Activated T-helper 1 cell treated with anti-CD3 and anti-CD28 coated beads, Interleukin-12 subunit alpha, Interleukin-12 subunit beta, Interleukin-2, Interleukin-4 antibody, amounts not matched to agents 30 ng/mL and 10 ng/mL and 1 ng/mL, durations not matched to agents 14 hours and 24 hours and 36 hours (primary cell): ENCODE measurements at regions not wholly inside any gene's neighbourhood (a gene's known extent, or its start where the extent isn't known, plus 50 kb on each side); places are given as distances from the start of the nearest gene placed in this dataset.

Experiments
- DNase-seq: peaks from one replicate; pipeline ENCODE4 v3.0.0; 2021; ENCODE audit warnings: low spot score
- H3K27ac Mint-ChIP-seq: one replicate; pipeline ENCODE4 v1.8.0; 2021; ENCODE audit warnings: mild to moderate bottlenecking, mixed read lengths
- H3K27me3 Mint-ChIP-seq: one replicate; pipeline ENCODE4 v1.8.0; 2022; ENCODE audit warnings: mild to moderate bottlenecking, moderate library complexity, mixed read lengths; ENCODE audit not compliant: insufficient read depth
- H3K36me3 Mint-ChIP-seq: one replicate; pipeline ENCODE4 v1.8.0; 2021; ENCODE audit warnings: low read depth, mixed read lengths
- H3K4me1 Mint-ChIP-seq: one replicate; pipeline ENCODE4 v1.8.0; 2021; ENCODE audit warnings: low read depth, mixed read lengths
- H3K4me3 Mint-ChIP-seq: one replicate; pipeline ENCODE4 v1.8.0; 2021; ENCODE audit warnings: mild to moderate bottlenecking, moderate library complexity, mixed read lengths
- H3K9me3 Mint-ChIP-seq: one replicate; pipeline ENCODE4 v1.8.0; 2021; ENCODE audit warnings: mixed read lengths
- intact Hi-C: fragments of 100-400 bp; cut with micrococcal nuclease; formaldehyde crosslinking; loops from one replicate; pipeline ENCODE4 v1.15.1; 2024

DNA sequence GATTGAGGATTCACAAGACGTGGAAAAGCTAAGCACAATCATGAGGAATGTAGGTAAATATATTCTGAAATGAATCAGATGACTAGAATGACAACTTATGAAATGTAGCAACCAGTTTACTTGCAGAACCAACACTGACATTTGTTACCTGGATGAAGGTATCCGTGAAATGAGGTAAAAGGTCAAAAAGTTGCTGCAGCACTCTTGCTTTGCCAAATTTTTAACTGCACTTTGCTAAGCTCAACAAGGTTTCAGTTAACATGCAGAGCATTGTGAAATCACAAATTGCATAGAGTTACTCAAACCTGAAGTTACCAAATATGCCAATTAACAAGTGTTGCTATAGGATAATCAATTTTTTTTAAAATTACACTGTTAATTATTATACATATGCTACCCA, 1280.1 kb downstream of the KCNT2 start:
- H3K4me3 Mint-ChIP-seq: no peak overlapping the region
- no peak overlapping the region for H3K27ac Mint-ChIP-seq
- H3K4me1 Mint-ChIP-seq: no peaks in the 10 kb centered on the region
- no peak for DNase-seq
- no peaks in the 10 kb centered on the region for H3K27me3 Mint-ChIP-seq
- no peaks in the 10 kb centered on the region for H3K9me3 Mint-ChIP-seq
- H3K36me3 Mint-ChIP-seq: no peaks in the 10 kb centered on the region
- intact Hi-C loops: no loop called here

DNA sequence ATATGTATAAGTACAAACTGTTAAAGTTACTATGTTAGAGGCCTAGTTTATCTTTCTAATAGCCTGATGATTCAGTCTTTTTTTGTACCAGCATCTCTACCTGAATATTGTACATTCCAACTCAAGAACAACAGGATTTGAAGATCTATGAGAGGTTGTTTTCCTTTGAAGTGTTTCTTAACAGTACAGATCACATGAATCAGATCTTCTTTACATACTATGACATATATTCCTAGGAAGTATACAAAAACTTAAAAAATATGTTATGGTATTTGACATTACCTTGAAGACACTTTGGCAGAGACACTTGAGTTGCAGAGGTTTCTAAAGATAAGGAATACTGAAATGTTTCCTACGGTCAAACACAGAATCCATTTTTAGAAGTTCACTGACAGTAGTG, 1280.9 kb downstream of the KCNT2 start:
- no peak overlapping the region for H3K4me3 Mint-ChIP-seq

DNA sequence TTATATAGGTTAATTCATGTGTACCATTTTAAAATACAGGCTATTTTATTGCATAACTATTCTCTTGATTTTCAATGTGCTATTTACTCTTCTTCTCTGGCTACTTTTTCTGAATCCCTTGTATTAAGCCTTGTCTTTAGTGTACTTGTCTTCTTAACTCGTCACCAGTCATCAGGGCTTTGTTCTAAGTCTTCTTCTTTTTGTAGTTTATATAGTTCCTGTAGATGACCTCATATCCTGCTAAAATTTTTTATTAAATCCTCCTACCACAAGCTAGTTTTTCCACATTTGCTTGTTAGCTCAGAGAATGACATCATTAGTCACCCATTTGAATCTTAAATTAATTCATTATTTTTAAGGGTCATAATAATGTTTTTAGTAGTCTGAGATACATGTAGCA, 1281.9 kb downstream of the KCNT2 start:
- H3K36me3 Mint-ChIP-seq: no peaks in the 10 kb centered on the region
- no peak for DNase-seq
- no peaks in the 10 kb centered on the region for H3K9me3 Mint-ChIP-seq
- no peaks in the 10 kb centered on the region for H3K4me1 Mint-ChIP-seq
- H3K4me3 Mint-ChIP-seq: no peak overlapping the region
- H3K27me3 Mint-ChIP-seq: no peaks in the 10 kb centered on the region
- H3K27ac Mint-ChIP-seq: no peak overlapping the region
- intact Hi-C loops: no loop called here

More for the DNA sequence above, 1280.9 kb downstream of the KCNT2 start:
- intact Hi-C loops: no loop called here
- Mint-ChIP-seq H3K36me3 (no peaks in the 10 kb centered on the region), H3K27me3 (no peaks in the 10 kb centered on the region), H3K4me1 (no peaks in the 10 kb centered on the region), H3K27ac (no peak overlapping the region), H3K9me3 (no peaks in the 10 kb centered on the region)
- no peak for DNase-seq

DNA sequence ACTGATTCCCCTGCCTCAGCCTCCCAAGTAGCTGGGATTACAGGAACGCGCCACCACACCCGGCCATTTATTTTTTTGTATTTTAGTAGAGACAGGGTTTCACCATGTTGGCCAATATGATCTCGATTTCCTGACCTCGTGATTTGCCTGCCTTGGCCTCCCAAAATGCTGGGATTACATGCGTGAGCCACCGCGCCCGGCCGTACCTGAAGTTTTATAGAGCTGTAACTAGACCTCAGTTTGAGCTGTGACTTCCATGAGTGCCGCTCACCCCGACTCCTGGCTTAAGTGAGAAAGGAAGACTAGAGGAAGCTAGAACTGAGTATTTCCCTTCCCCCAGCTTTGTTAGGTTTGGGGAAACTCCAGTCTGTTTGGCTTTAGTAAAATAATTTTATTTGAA, 1283.1 kb downstream of the KCNT2 start:
- Mint-ChIP-seq H3K36me3 (no peaks in the 10 kb centered on the region), H3K9me3 (no peaks in the 10 kb centered on the region), H3K27ac (no peak overlapping the region), H3K27me3 (no peaks in the 10 kb centered on the region), H3K4me3 (no peak overlapping the region), H3K4me1 (no peaks in the 10 kb centered on the region)
- DNase-seq: no peak
- intact Hi-C loops: no loop called here

DNA sequence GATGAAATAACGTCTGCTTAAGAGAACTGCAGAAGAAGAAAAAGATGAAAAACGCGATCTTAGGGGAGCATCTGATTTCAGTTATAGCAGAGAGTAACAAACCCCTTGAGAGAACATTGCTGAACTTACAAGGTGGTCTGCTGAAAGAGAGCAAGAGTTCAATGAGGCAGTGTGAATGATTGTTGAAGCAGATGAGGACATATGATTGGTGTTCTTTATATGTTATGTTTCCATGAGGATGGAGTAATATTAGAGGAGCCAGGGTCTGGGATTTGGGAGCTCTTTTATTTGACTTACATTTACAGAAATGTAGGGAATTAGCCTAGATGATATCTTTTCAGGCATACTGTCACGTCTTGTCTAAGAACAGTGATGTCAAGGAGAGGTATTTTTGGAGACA, 1302.0 kb downstream of the KCNT2 start:
- no peaks in the 10 kb centered on the region for H3K4me1 Mint-ChIP-seq
- H3K27me3 Mint-ChIP-seq: no peaks in the 10 kb centered on the region
- H3K27ac Mint-ChIP-seq: no peak overlapping the region
- no peak for DNase-seq
- no peaks in the 10 kb centered on the region for H3K9me3 Mint-ChIP-seq
- intact Hi-C loops: no loop called here
- H3K36me3 Mint-ChIP-seq: no peaks in the 10 kb centered on the region
- no peak overlapping the region for H3K4me3 Mint-ChIP-seq

DNA sequence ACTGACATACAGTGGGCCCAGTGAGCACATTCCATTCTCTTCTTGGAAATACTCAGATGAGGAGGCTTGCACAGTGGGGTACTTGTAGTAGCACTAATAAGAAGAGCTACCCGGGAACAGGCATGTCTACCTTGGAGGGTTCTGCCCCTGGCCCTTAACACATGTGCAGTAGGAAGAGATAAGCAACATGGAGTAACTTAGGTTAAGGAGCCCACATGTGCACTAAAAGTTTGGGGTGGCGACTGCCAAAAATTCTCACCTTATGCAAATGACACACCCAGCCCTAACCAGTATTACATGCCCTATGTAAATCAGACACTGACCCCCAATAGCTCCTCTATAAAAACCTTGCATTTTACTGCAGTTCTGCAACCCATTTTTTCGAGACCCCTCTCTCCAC, 1313.3 kb downstream of the KCNT2 start:
- Mint-ChIP-seq H3K27me3 (no peaks in the 10 kb centered on the region), H3K9me3 (no peaks in the 10 kb centered on the region), H3K4me1 (no peaks in the 10 kb centered on the region), H3K36me3 (no peaks in the 10 kb centered on the region), H3K27ac (no peak overlapping the region), H3K4me3 (no peak overlapping the region)
- intact Hi-C loops: no loop called here
- DNase-seq: no peak

DNA sequence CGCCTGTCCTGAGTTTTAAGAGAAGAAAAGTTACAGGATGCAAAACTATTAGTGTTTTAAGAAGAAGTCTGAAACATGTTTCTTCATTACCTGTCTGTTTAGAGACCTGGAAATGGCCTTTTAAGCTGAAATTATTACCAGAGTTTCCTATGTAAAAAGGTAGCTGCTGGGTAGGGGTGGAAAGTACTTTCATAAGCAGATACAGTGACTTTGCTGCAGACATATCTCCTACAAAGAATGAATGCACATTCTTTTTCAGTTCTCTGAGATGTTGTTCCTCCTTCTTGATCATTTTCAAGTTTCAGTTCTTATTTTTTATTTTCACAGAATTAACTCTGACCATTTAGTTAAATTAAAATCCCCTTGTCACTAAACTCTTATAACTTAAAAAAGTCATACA, 1329.6 kb downstream of the KCNT2 start:
- H3K9me3 Mint-ChIP-seq: no peaks in the 10 kb centered on the region
- intact Hi-C loops: no loop called here
- no peaks in the 10 kb centered on the region for H3K27me3 Mint-ChIP-seq
- H3K4me1 Mint-ChIP-seq: no peaks in the 10 kb centered on the region
- no peaks in the 10 kb centered on the region for H3K36me3 Mint-ChIP-seq
- H3K4me3 Mint-ChIP-seq: no peak overlapping the region
- H3K27ac Mint-ChIP-seq: no peak overlapping the region
- DNase-seq: no peak

DNA sequence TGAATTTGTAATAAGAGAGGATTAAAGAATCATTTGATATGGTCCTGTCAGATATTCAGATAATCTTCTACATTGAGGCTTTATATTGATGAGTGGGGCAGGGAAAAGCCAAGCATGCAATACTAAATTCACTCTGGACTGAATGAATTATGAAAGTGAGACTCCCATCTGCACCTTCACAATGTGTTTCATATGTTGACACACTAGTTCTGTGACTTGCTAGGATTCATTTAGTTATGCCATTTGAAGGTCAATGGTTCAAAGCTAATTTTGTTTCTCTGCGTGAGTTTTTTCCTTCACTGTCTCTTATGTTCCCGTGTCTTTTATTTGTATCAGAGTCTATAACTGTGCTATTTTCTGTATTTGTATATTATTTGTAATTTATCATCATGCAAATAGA, 1332.5 kb downstream of the KCNT2 start:
- no peaks in the 10 kb centered on the region for H3K27me3 Mint-ChIP-seq
- H3K36me3 Mint-ChIP-seq: no peaks in the 10 kb centered on the region
- no peaks in the 10 kb centered on the region for H3K9me3 Mint-ChIP-seq
- intact Hi-C loops: no loop called here
- DNase-seq: no peak
- H3K4me3 Mint-ChIP-seq: no peak overlapping the region
- H3K27ac Mint-ChIP-seq: no peak overlapping the region
- H3K4me1 Mint-ChIP-seq: no peaks in the 10 kb centered on the region

DNA sequence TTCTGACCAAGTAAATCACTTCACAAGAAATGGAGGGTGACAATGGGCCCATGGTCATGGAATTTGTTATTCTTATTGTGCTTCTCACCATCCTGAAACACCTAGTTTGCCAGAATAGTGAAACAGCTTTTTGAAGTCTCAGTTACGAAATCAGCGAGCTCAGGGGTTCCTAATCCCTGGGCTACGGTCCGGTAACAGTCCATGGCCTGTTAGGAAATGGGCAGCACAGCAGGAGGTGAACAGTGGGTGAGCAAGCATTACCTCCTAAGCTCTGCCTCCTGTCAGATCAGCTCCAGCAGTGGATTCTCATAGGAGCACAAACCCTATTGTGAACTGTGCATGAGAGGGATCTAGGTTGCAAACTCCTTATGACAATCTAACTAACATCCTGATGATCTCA, 1356.3 kb downstream of the KCNT2 start:
- Mint-ChIP-seq H3K9me3 (no peaks in the 10 kb centered on the region), H3K4me1 (no peaks in the 10 kb centered on the region), H3K27ac (no peak overlapping the region), H3K36me3 (no peaks in the 10 kb centered on the region), H3K27me3 (no peaks in the 10 kb centered on the region), H3K4me3 (no peak overlapping the region)
- intact Hi-C loops: no loop called here
- no peak for DNase-seq

DNA sequence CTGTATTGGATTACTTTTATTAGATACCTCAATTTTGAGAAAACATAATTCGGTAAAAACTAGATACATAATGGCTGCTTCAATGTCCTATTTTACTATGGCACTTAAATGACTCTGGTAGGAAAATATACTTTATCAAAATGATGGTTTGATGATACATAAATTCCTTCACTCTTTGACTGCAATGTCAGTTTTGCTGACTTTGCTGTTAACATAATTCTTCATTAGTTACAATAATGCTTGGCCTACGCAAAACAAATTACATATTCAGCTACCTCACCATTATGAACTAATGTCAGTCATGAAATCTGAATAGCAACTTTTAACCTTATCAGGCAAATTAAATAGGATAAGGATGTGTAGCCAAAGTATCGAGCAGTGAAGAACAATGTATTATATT, 1364.7 kb downstream of the KCNT2 start:
- H3K27ac Mint-ChIP-seq: no peak overlapping the region
- intact Hi-C loops: no loop called here
- no peaks in the 10 kb centered on the region for H3K4me1 Mint-ChIP-seq
- DNase-seq: no peak
- H3K4me3 Mint-ChIP-seq: no peak overlapping the region
- peaks cover 4% of the 10 kb centered on the region for H3K9me3 Mint-ChIP-seq
- no peaks in the 10 kb centered on the region for H3K36me3 Mint-ChIP-seq
- H3K27me3 Mint-ChIP-seq: no peaks in the 10 kb centered on the region

DNA sequence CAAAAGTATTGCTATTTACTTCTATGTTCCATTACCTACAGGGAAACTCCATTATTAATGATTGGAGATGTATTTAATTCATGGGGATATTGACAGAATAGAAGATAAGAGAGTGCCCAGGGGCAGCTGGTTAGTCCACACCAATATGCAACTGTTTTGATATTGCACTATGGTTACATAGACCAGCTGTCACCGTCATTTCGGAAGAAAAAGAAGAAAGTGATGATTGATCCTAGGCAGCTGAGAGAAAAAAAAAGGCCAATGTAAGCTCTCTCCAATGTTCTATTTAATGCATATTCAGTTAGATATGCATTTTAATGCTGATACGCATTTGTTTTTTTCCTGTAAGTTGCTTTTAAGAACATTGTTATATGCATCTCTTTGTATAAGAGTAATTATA, 1367.2 kb downstream of the KCNT2 start:
- no peak for DNase-seq
- peaks cover 4% of the 10 kb centered on the region for H3K9me3 Mint-ChIP-seq
- H3K27ac Mint-ChIP-seq: no peak overlapping the region
- intact Hi-C loops: no loop called here
- no peaks in the 10 kb centered on the region for H3K36me3 Mint-ChIP-seq
- H3K4me3 Mint-ChIP-seq: no peak overlapping the region
- no peaks in the 10 kb centered on the region for H3K4me1 Mint-ChIP-seq
- H3K27me3 Mint-ChIP-seq: no peaks in the 10 kb centered on the region

DNA sequence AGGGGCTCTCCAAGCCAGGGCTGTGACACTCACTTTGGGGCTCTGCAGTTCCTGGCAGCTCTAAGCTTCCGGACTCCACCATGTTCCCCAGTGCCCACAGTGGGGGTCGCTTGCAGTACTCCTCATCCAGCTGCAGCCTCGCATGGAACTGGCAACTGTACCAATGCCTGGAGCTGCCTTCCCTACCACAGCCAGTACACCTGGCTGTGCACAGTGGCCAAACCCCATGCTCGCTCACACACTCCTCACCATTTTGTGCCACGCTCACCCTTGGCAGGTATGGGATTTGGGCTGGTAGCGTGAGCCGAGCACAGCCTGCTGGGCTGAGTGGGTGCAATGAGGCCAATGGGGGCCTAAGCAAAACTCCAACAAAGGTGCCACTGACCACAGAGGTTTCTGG, 1369.9 kb downstream of the KCNT2 start:
- no peaks in the 10 kb centered on the region for H3K27me3 Mint-ChIP-seq
- no peak overlapping the region for H3K27ac Mint-ChIP-seq
- H3K9me3 Mint-ChIP-seq: peaks cover 4% of the 10 kb centered on the region
- no peak overlapping the region for H3K4me3 Mint-ChIP-seq
- no peaks in the 10 kb centered on the region for H3K4me1 Mint-ChIP-seq
- intact Hi-C loops: no loop called here
- DNase-seq: no peak
- H3K36me3 Mint-ChIP-seq: no peaks in the 10 kb centered on the region

DNA sequence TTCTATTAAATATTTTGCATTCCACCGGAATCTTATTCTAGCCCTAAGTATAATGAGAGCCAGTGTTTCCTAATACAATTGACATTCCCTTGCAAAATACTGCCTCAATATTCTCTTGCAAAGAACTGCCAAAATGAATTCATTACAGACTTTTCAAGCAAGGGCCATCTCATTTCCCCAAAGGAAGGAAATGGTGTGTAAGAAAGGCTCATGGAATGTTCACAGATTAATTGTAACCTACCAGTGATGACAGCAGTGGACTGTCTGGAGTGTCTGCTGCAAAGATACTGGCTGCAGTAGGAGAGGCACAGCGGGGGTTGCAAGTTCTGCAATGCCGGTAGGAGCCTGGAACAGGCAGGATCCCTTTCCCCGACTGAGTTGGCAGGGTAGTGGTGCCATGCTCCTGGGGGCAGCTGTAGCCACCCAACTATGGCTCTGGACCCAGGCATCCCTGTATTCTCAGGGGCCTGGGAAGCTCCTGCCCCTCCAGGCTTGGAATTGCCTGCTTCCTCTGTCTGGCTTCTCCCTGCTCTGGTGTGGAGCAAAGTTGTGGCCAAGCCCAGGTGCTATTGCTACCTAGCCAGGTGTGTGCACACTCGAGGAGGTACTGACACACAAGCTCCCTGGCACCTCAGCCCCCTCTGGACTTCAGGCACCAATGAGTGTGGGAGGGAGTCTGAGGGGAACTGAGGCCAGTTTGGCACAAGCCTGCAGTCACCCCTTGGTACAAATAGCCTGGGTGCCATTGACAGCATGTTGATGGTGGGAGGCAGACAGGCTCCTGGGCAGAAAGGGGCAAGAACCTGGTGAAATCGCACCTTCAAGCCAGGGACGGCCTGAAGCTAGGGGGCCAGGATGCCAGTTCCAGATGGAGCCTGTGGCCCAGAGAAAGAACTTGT, 1371.0 kb downstream of the KCNT2 start:
- H3K4me1 Mint-ChIP-seq: no peaks in the 10 kb centered on the region
- intact Hi-C loops: no loop called here
- no peak overlapping the region for H3K4me3 Mint-ChIP-seq
- no peaks in the 10 kb centered on the region for H3K27me3 Mint-ChIP-seq
- H3K36me3 Mint-ChIP-seq: no peaks in the 10 kb centered on the region
- H3K9me3 Mint-ChIP-seq: peaks cover 4% of the 10 kb centered on the region
- DNase-seq: no peak
- H3K27ac Mint-ChIP-seq: no peak overlapping the region
